GM10266 (cell line): ENCODE measurements at regions not wholly inside any gene's neighbourhood (a gene's known extent, or its start where the extent isn't known, plus 50 kb on each side); places are given as distances from the start of the nearest gene placed in this dataset.

Source experiments
- DNase-seq: peaks from one replicate; pipeline ENCODE4 v3.0.0; 2012; ENCODE audit errors: extremely low spot score
- CTCF ChIP-seq: IDR thresholded peaks from 2 replicates; pipeline ENCODE4 v1.5.1; 2012; ENCODE audit warnings: mild to moderate bottlenecking, low read depth; ENCODE audit not compliant: control insufficient read depth, insufficient read depth; ENCODE audit errors: missing control alignments

GRCh38 chr14:76305268-76305826 lies 70.6 kb upstream of the ESRRB start:
- no peak for DNase-seq
- TF ChIP-seq CTCF = no peak

GRCh38 chr14:76306131-76306530 lies 69.8 kb upstream of the ESRRB start:
- no peak for TF ChIP-seq CTCF
- DNase-seq = no peak

GRCh38 chr14:76307786-76308780 lies 67.9 kb upstream of the ESRRB start:
- DNase-seq = no peak
- TF ChIP-seq CTCF = no peak

- TF ChIP-seq CTCF = no peak
- no peak for DNase-seq
These were observed 66.3 kb upstream of the ESRRB start for GRCh38 chr14:76309572-76310162.

GRCh38 chr14:76311079-76311758 lies 64.7 kb upstream of the ESRRB start:
- no peak for DNase-seq

GRCh38 chr14:76312821-76313220 lies 63.1 kb upstream of the ESRRB start:
- no peak for TF ChIP-seq CTCF
- no peak for DNase-seq

More at GRCh38 chr14:76311079-76311758, 64.7 kb upstream of the ESRRB start:
- TF ChIP-seq CTCF = no peak
